ENCODE measurements at regions not wholly inside any gene's neighbourhood (a gene's known extent, or its start where the extent isn't known, plus 50 kb on each side); places are given as distances from the start of the nearest gene placed in this dataset.

DNA sequence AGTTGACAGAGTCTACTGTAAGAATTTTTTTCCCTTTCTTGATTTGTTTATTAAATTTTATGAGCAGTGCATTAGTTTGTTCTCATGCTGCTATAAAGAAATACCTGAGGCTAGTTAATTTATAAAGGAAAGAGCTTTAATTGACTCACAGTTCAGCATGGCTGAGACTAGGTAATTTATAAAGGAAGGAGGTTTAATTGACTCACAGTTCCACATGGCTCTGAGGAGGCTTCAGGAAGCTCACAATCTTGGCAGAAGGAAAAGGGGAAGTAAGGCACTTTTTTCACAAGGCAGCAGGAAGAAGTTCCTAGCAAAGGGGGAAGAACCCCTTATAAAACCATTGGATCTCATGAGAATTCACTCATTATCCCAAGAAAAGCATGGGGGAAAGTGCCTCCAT is 191.4 kb upstream of the VRK2 start:
- ATAC-seq (replicated peaks; ENCODE audit: extremely low read depth, poor library complexity, severe bottlenecking) (no peak), DNase-seq (ENCODE audit: low spot score in 2 of 2) (no peak)
- H3K27ac Mint-ChIP-seq (ENCODE audit: low read depth) = no peak overlapping the region
- no peaks in the 10 kb centered on the region for H3K4me1 Mint-ChIP-seq
- no peaks in the 10 kb centered on the region for H3K27me3 Mint-ChIP-seq
- H3K9me3 Mint-ChIP-seq = no peaks in the 10 kb centered on the region
- no peak overlapping the region for H3K4me3 Mint-ChIP-seq
- H3K36me3 Mint-ChIP-seq (ENCODE audit: insufficient read depth) = peaks cover 2% of the 10 kb centered on the region

DNA sequence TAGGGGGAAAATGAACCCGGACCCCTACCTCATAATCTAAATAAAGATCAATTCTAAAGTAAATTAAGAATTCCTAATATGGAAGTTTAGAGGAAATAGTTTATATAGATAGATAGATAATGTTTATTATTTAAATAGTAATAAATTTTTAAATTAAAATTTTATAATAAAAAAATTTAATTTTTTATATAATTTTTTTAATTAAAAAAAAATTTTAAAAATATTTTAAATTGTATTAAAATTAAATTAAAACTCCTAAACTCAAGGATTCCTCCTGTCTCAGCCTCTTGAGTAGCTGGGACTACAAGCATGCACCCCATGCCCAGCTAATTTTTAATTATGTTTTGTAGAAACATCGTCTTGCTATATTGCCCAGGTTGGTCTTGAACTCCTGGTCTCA is 186.9 kb upstream of the VRK2 start:
- Mint-ChIP-seq H3K27me3 (no peaks in the 10 kb centered on the region), H3K36me3 (ENCODE audit: insufficient read depth) (peaks cover 2% of the 10 kb centered on the region), H3K9me3 (no peaks in the 10 kb centered on the region), H3K4me1 (no peaks in the 10 kb centered on the region), H3K4me3 (no peak overlapping the region), H3K27ac (ENCODE audit: low read depth) (no peak overlapping the region)
- DNase-seq (ENCODE audit: low spot score in 2 of 2) (no peak), ATAC-seq (replicated peaks; ENCODE audit: extremely low read depth, poor library complexity, severe bottlenecking) (no peak)

DNA sequence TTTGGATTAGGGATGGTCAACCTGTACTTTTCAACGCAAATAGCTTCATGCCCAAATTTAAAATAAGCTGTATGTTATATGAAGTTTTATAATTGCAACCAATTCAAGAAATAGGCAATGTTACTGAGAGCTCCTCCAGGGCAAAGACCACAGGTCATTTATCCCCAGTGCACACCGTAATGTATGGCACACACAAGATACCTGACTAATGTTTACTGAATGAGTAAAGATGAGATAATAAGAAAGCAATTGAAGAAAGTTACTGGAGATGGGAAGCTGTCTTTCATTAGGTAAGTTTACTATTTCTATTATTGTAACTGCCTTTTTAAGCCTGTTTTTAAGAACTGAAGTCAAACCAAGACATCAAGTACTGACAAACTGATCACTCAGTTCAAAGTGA is 184.5 kb upstream of the VRK2 start:
- Mint-ChIP-seq H3K4me3 (no peak overlapping the region), H3K27me3 (no peaks in the 10 kb centered on the region), H3K27ac (ENCODE audit: low read depth) (no peak overlapping the region), H3K4me1 (no peaks in the 10 kb centered on the region), H3K9me3 (no peaks in the 10 kb centered on the region), H3K36me3 (ENCODE audit: insufficient read depth) (peaks cover 2% of the 10 kb centered on the region)
- DNase-seq (ENCODE audit: low spot score in 2 of 2) (no peak), ATAC-seq (replicated peaks; ENCODE audit: extremely low read depth, poor library complexity, severe bottlenecking) (no peak)

DNA sequence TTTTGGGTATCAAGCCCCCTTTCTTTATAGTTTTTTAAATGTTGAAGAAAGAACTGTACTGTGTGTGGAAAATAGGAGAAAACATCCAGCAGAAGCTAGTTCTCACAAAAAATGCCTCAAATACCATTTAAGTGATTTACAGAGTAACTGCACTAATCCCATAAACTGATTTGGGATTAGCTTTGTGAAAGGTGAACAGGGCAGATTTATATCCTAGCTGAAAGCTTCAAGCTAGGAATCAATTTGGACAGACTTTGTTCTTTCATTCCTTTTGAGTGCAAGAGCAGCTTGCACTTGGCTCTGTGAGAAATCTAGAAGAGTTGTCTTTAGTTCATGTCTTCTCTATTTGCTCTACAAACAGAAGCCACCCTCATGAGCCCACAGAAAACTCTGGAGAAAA is 183.9 kb upstream of the VRK2 start:
- Mint-ChIP-seq H3K36me3 (ENCODE audit: insufficient read depth) (peaks cover 2% of the 10 kb centered on the region), H3K27ac (ENCODE audit: low read depth) (no peak overlapping the region), H3K4me1 (no peaks in the 10 kb centered on the region), H3K9me3 (no peaks in the 10 kb centered on the region), H3K4me3 (no peak overlapping the region), H3K27me3 (no peaks in the 10 kb centered on the region)
- DNase-seq (ENCODE audit: low spot score in 2 of 2) = no peak
- ATAC-seq (replicated peaks; ENCODE audit: extremely low read depth, poor library complexity, severe bottlenecking) = no peak

DNA sequence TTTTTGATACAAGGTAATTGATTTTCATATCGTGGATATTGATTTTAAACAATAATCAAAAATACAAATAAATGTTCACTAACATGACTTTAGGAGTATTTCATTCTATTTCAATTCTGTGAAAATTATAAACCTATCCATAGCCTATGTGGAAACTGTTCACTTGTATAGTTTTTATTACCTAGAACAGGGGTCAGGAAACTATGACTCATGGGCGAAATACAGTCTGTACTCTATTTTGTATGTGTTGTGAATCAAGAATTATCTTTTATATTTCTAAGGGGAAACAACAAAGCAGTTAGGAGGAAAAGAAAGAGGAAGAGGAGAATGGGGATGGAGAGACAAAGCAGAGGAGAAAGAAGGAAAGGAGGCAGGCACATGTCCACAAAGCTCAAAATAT is 181.7 kb upstream of the VRK2 start:
- no peak for ATAC-seq (replicated peaks; ENCODE audit: extremely low read depth, poor library complexity, severe bottlenecking)
- no peak for DNase-seq (ENCODE audit: low spot score in 2 of 2)
- H3K4me1 Mint-ChIP-seq = no peaks in the 10 kb centered on the region
- no peaks in the 10 kb centered on the region for H3K27me3 Mint-ChIP-seq
- no peaks in the 10 kb centered on the region for H3K9me3 Mint-ChIP-seq
- no peak overlapping the region for H3K27ac Mint-ChIP-seq (ENCODE audit: low read depth)
- H3K4me3 Mint-ChIP-seq = no peak overlapping the region
- peaks cover under 1% of the 10 kb centered on the region for H3K36me3 Mint-ChIP-seq (ENCODE audit: insufficient read depth)

DNA sequence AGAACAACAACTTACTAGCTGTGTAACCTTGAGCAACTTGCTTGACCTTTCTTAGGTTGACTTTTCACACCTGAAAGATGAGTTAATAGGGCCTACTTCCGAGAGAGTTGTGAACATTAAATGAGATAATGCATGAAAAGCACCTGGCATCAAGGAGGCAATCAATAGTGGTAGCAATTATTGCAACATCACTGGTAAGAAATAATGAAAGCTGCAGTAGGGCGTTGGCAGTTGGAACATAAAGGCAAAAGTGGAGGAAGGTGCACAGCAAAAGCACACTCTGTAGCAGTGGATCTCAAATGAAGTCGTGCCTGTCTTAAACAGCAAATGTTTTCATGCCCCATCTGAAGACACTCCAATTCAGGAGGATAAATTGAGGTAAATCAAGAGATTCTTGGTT is 178.9 kb upstream of the VRK2 start:
- ATAC-seq (replicated peaks; ENCODE audit: extremely low read depth, poor library complexity, severe bottlenecking) = no peak
- DNase-seq (ENCODE audit: low spot score in 2 of 2) = no peak
- no peaks in the 10 kb centered on the region for H3K4me1 Mint-ChIP-seq
- no peaks in the 10 kb centered on the region for H3K36me3 Mint-ChIP-seq (ENCODE audit: insufficient read depth)
- no peak overlapping the region for H3K27ac Mint-ChIP-seq (ENCODE audit: low read depth)
- no peaks in the 10 kb centered on the region for H3K9me3 Mint-ChIP-seq
- H3K4me3 Mint-ChIP-seq = no peak overlapping the region
- H3K27me3 Mint-ChIP-seq = no peaks in the 10 kb centered on the region

DNA sequence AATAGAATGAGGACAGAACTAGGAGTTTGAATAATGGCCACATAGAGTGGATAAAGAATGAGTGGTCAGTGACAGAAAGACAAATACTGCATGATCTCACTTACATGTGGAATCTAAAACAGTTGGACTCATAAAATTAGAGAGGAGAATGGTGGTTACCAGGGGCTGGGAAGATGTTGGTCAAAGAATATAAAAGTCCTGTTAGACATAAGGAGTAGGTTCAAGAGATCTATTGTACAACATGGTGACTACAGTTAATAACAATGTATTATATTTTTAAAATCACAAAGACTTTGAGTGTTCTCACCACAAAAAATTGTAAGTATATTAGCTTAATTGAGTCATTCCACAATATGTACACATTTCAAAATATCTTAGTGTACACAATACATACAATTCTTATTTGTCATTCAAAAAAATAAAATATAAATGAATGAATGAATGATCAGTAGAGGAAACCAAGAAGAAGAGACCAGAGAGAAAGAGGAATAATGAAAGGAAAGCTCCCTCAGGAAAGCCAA is 177.9 kb upstream of the VRK2 start:
- DNase-seq (ENCODE audit: low spot score in 2 of 2) (no peak), ATAC-seq (replicated peaks; ENCODE audit: extremely low read depth, poor library complexity, severe bottlenecking) (no peak)
- Mint-ChIP-seq H3K27me3 (no peaks in the 10 kb centered on the region), H3K9me3 (peaks cover 2% of the 10 kb centered on the region), H3K4me3 (no peak overlapping the region), H3K36me3 (ENCODE audit: insufficient read depth) (no peaks in the 10 kb centered on the region), H3K27ac (ENCODE audit: low read depth) (no peak overlapping the region), H3K4me1 (no peaks in the 10 kb centered on the region)

DNA sequence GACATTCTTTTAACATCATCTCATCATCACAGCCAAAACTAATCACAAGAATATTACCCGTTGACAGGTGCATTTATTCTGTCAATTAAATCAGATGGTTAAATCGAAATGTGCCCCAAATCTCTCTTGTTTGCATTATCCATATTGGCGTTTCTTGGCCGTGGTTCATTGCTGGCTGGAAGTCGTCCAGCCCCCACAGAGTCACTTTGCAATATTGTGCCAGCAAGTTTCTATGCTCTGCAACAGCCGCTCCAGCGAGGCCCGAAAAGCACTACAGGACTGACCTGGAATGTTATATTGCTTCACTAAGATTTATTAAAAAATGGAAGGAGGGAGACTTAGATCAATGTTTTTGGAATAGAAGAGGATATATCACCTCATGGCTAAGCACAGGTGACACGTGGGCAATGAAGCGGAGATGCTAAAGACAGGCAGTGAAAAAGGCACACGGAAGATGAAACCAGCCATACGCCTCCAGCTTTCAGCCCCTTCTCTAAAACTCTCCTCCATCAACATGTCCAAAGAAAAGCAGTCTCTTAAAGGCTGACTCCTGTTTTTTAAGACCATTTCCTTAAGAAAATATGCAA is 176.8 kb upstream of the VRK2 start:
- Mint-ChIP-seq H3K27ac (ENCODE audit: low read depth) (no peak overlapping the region), H3K36me3 (ENCODE audit: insufficient read depth) (no peaks in the 10 kb centered on the region), H3K9me3 (peaks cover 6% of the 10 kb centered on the region), H3K4me3 (no peak overlapping the region), H3K27me3 (no peaks in the 10 kb centered on the region), H3K4me1 (no peaks in the 10 kb centered on the region)
- ATAC-seq (replicated peaks; ENCODE audit: extremely low read depth, poor library complexity, severe bottlenecking) (no peak), DNase-seq (ENCODE audit: low spot score in 2 of 2) (no peak)

DNA sequence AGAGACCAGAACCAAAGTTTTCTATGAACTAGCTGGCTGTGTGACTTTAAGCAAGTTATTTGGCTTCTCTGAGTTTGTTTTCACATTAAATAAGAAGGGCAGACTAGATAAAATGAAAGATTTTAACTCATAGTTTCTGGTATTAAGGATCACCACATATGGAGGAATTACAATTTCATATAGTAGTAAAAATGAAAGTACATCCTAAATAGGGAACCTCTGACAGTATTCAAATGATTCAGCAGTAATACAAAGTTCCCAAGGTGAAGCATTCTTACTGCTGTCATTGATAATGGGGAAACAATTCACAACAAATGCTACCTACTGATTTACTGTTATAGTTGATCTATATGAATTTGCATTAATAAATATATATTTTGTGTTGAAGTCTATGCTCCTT is 170.3 kb upstream of the VRK2 start:
- H3K27me3 Mint-ChIP-seq = no peaks in the 10 kb centered on the region
- no peak overlapping the region for H3K27ac Mint-ChIP-seq (ENCODE audit: low read depth)
- H3K9me3 Mint-ChIP-seq = peaks cover 6% of the 10 kb centered on the region
- H3K4me3 Mint-ChIP-seq = no peak overlapping the region
- no peak for ATAC-seq (replicated peaks; ENCODE audit: extremely low read depth, poor library complexity, severe bottlenecking)
- no peak for DNase-seq (ENCODE audit: low spot score in 2 of 2)
- H3K4me1 Mint-ChIP-seq = no peaks in the 10 kb centered on the region
- H3K36me3 Mint-ChIP-seq (ENCODE audit: insufficient read depth) = no peaks in the 10 kb centered on the region

DNA sequence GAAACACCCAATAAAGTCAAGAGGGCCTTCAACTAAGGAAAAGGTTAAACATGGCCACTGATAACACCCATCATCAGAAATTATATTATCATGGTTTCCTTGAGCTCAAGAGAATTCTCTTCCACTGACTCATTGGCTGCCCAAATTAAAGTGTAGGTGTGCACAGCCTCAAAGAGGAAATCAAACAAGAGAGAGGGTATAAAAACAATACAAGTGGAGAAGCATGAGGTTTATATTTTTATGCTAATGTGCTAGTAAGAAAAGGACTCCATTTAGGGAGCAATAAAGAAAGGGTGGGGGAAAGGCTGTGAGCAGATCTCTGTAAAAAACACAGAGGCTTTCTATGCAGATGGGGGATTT is 168.8 kb upstream of the VRK2 start:
- Mint-ChIP-seq H3K27ac (ENCODE audit: low read depth) (no peak overlapping the region), H3K27me3 (no peaks in the 10 kb centered on the region), H3K36me3 (ENCODE audit: insufficient read depth) (no peaks in the 10 kb centered on the region), H3K4me3 (no peak overlapping the region), H3K4me1 (no peaks in the 10 kb centered on the region), H3K9me3 (peaks cover 6% of the 10 kb centered on the region)
- ATAC-seq (replicated peaks; ENCODE audit: extremely low read depth, poor library complexity, severe bottlenecking) (no peak), DNase-seq (ENCODE audit: low spot score in 2 of 2) (no peak)

DNA sequence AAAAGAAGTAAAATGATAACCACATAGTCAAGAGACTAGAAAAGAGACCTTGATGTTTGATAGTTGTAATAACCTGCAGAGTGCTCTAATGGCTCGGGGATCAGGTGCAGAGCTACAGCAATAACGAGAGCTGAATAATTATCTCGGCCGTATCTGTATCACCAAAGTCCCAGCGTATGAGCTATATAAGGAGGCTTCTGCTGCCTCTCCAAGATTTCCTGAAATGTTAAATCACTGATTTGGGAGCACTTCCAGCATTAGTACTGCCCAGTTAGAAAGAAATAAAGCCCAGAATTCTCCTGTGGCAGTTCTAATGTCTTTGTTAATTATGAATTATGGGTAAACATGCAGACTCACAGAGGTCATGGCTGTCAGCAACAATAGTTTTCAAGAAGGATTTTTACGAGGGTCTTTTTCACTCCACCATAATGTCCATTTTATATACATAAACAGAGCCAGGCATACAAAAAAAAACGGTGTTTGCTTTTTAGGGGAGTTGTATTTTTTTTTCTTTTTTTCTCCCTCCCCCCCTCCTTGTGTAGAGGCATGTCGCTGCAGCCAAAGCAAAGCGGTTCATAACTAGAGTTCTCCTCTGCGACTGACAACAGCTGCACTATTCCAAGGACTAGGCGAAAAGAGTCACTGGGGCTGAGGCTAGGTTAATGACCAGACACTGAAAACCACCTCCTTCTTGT is 168.3 kb upstream of the VRK2 start:
- Mint-ChIP-seq H3K27ac (ENCODE audit: low read depth) (no peak overlapping the region), H3K27me3 (no peaks in the 10 kb centered on the region), H3K4me1 (no peaks in the 10 kb centered on the region), H3K9me3 (peaks cover 6% of the 10 kb centered on the region), H3K4me3 (no peak overlapping the region), H3K36me3 (ENCODE audit: insufficient read depth) (no peaks in the 10 kb centered on the region)
- ATAC-seq (replicated peaks; ENCODE audit: extremely low read depth, poor library complexity, severe bottlenecking) (no peak), DNase-seq (ENCODE audit: low spot score in 2 of 2) (no peak)

DNA sequence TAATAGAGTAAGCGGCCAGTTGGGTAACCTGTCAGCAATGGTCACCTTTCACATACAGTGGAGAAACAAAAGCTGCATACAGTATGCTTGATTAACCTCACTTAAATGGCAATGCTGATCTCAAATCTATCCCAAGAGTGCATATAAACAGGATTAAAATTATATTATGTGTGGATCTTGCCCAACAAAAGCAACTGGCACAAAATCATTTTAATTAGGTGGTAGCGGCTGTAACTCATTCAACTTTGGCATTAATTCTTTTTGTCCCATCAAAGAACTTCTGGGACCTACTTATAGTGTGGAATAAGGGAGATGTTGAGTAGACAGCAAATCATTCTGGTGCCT is 167.8 kb upstream of the VRK2 start:
- Mint-ChIP-seq H3K4me3 (no peak overlapping the region), H3K4me1 (no peaks in the 10 kb centered on the region), H3K36me3 (ENCODE audit: insufficient read depth) (no peaks in the 10 kb centered on the region), H3K9me3 (peaks cover 2% of the 10 kb centered on the region), H3K27ac (ENCODE audit: low read depth) (no peak overlapping the region), H3K27me3 (no peaks in the 10 kb centered on the region)
- DNase-seq (ENCODE audit: low spot score in 2 of 2) = no peak
- ATAC-seq (replicated peaks; ENCODE audit: extremely low read depth, poor library complexity, severe bottlenecking) = no peak

DNA sequence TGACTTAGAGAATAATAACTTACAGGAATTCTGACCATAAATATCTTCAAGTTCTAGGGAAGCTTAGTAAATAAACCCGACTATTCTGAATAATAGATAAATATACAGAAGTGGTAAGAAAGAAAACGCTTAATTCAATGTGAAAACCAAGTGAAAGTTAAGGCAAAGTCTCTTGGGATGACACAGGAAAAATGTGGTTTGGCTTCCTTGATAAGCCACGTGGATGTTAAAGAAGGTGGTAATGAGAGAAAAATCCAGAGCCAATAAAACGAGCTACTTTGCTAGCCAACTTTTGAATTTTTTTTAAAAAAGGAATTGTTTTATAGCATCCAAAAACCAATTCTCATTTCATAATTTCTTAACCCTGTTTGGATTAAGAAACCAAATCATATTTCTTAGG is 166.2 kb upstream of the VRK2 start:
- ATAC-seq (replicated peaks; ENCODE audit: extremely low read depth, poor library complexity, severe bottlenecking) = no peak
- H3K9me3 Mint-ChIP-seq = no peaks in the 10 kb centered on the region
- H3K27ac Mint-ChIP-seq (ENCODE audit: low read depth) = no peak overlapping the region
- H3K4me1 Mint-ChIP-seq = no peaks in the 10 kb centered on the region
- no peaks in the 10 kb centered on the region for H3K27me3 Mint-ChIP-seq
- no peak overlapping the region for H3K4me3 Mint-ChIP-seq
- no peaks in the 10 kb centered on the region for H3K36me3 Mint-ChIP-seq (ENCODE audit: insufficient read depth)
- no peak for DNase-seq (ENCODE audit: low spot score in 2 of 2)
